GM23338 (cell line): ENCODE measurements at regions not wholly inside any gene's neighbourhood (a gene's known extent, or its start where the extent isn't known, plus 50 kb on each side); places are given as distances from the start of the nearest gene placed in this dataset.

ENCODE experiments used
- ATAC-seq: fragments of 200-7000 bp; cut with Tn5 transposase; 3 replicates; pipeline ENCODE4 v1.9.1; 2020
- DNase-seq: peaks from one replicate; pipeline ENCODE4 v3.0.0-alpha.2; 2015; ENCODE audit warnings: low spot score
- H2AFZ ChIP-seq: fragments of 200-600 bp; sonication (generic); 2 replicates; pipeline ENCODE4 v1.8.0; 2016; ENCODE audit warnings: antibody characterized with exemption, mild to moderate bottlenecking, moderate library complexity
- H3F3A ChIP-seq: fragments of 200-600 bp; sonication (generic); replicated peaks from 2 replicates; pipeline ENCODE4 v1.8.0; 2017; ENCODE audit warnings: antibody characterized with exemption, mixed run types, low read depth
- H3K27ac ChIP-seq: fragments of 200-600 bp; sonication (generic); 2 replicates; pipeline ENCODE4 v1.6.1; 2016; ENCODE audit warnings: low read depth
- H3K27me3 ChIP-seq: fragments of 200-600 bp; sonication (generic); 2 replicates; pipeline ENCODE4 v1.8.0; 2016; ENCODE audit warnings: mild to moderate bottlenecking, mixed run types, moderate library complexity; ENCODE audit not compliant: insufficient read depth
- H3K36me3 ChIP-seq: fragments of 200-600 bp; sonication (generic); 2 replicates; pipeline ENCODE4 v1.8.0; 2016; ENCODE audit warnings: mild to moderate bottlenecking; ENCODE audit not compliant: insufficient read depth
- H3K4me1 ChIP-seq: fragments of 200-600 bp; sonication (generic); 2 replicates; pipeline ENCODE4 v1.8.0; 2016; ENCODE audit warnings: mild to moderate bottlenecking, moderate library complexity; ENCODE audit not compliant: insufficient read depth
- H3K4me2 ChIP-seq: fragments of 200-600 bp; sonication (generic); 2 replicates; pipeline ENCODE4 v1.7.1; 2017; ENCODE audit warnings: mixed run types
- H3K4me3 ChIP-seq: fragments of 200-600 bp; sonication (generic); 2 replicates; pipeline ENCODE4 v1.6.1; 2016; ENCODE audit warnings: mixed run types
- H3K79me2 ChIP-seq: fragments of 200-600 bp; sonication (generic); replicated peaks from 2 replicates; pipeline ENCODE4 v1.8.0; 2017; ENCODE audit warnings: mild to moderate bottlenecking; ENCODE audit not compliant: insufficient read depth
- H3K9me2 ChIP-seq: fragments of 200-600 bp; sonication (generic); 2 replicates; pipeline ENCODE4 v1.8.0; 2017; ENCODE audit not compliant: insufficient read depth
- H4K20me1 ChIP-seq: fragments of 200-600 bp; sonication (generic); replicated peaks from 2 replicates; pipeline ENCODE4 v1.8.0; 2017; ENCODE audit warnings: mild to moderate bottlenecking; ENCODE audit not compliant: insufficient read depth
- H3K27ac Mint-ChIP-seq: 2 replicates; pipeline ENCODE4 v1.8.0; 2020; ENCODE audit warnings: inconsistent platforms, mild to moderate bottlenecking, moderate library complexity, mixed read lengths
- H3K27me3 Mint-ChIP-seq: 3 replicates; pipeline ENCODE4 v1.8.0; 2022; ENCODE audit warnings: low read depth, mild to moderate bottlenecking, moderate library complexity, mixed read lengths, inconsistent platforms; ENCODE audit not compliant: insufficient read depth, poor library complexity
- H3K36me3 Mint-ChIP-seq: 3 replicates; pipeline ENCODE4 v1.8.0; 2021; ENCODE audit warnings: low read depth, mild to moderate bottlenecking, inconsistent platforms, moderate library complexity, mixed read lengths
- H3K4me1 Mint-ChIP-seq: 3 replicates; pipeline ENCODE4 v1.8.0; 2020; ENCODE audit warnings: mild to moderate bottlenecking, inconsistent platforms, mixed read lengths
- H3K4me3 Mint-ChIP-seq: 3 replicates; pipeline ENCODE4 v1.8.0; 2021; ENCODE audit warnings: moderate library complexity, mild to moderate bottlenecking, inconsistent platforms, mixed read lengths
- H3K9me3 Mint-ChIP-seq: 3 replicates; pipeline ENCODE4 v1.8.0; 2020; ENCODE audit warnings: moderate library complexity, mild to moderate bottlenecking, inconsistent platforms, mixed read lengths
- JUNB ChIP-seq: IDR thresholded peaks from one replicate; pipeline ENCODE4 v1.6.1; 2016; ENCODE audit warnings: antibody characterized with exemption; ENCODE audit not compliant: unreplicated experiment
- NANOG ChIP-seq: IDR thresholded peaks from 2 replicates; pipeline ENCODE4 v1.6.1; 2016; ENCODE audit warnings: antibody characterized with exemption, borderline replicate concordance
- POLR2AphosphoS5 ChIP-seq: IDR thresholded peaks from 2 replicates; pipeline ENCODE4 v1.6.1; 2016; ENCODE audit warnings: antibody characterized with exemption, low read depth
- STAT1 ChIP-seq: IDR thresholded peaks from one replicate; pipeline ENCODE4 v1.6.1; 2016; ENCODE audit warnings: antibody characterized with exemption; ENCODE audit not compliant: unreplicated experiment
- ZNF331 ChIP-seq: fragments of 250-450 bp; sonication (Bioruptor Pico); IDR thresholded peaks from 2 replicates; pipeline ENCODE4 v1.5.0; 2020; ENCODE audit warnings: low read depth, mild to moderate bottlenecking, moderate library complexity
- TF ChIP-seq, protein P1 (sequence below): fragments of 250-450 bp; sonication (Bioruptor Pico); IDR thresholded peaks from 2 replicates; pipeline ENCODE4 v1.5.0; 2020; ENCODE audit warnings: mild to moderate bottlenecking, moderate library complexity
- TF ChIP-seq, protein P2 (sequence below), 2 experiments: fragments of 200-600 bp in 1 of 2; sonication (generic) in 1 of 2; conservative IDR thresholded peaks; 2 replicates each; pipeline versions ENCODE4 v1.5.1 to v1.6.1; 2016 to 2017; ENCODE audit warnings: antibody characterized with exemption in 2 of 2, low read depth in 2 of 2, mild to moderate bottlenecking in 2 of 2, moderate library complexity in 1 of 2

DNA sequence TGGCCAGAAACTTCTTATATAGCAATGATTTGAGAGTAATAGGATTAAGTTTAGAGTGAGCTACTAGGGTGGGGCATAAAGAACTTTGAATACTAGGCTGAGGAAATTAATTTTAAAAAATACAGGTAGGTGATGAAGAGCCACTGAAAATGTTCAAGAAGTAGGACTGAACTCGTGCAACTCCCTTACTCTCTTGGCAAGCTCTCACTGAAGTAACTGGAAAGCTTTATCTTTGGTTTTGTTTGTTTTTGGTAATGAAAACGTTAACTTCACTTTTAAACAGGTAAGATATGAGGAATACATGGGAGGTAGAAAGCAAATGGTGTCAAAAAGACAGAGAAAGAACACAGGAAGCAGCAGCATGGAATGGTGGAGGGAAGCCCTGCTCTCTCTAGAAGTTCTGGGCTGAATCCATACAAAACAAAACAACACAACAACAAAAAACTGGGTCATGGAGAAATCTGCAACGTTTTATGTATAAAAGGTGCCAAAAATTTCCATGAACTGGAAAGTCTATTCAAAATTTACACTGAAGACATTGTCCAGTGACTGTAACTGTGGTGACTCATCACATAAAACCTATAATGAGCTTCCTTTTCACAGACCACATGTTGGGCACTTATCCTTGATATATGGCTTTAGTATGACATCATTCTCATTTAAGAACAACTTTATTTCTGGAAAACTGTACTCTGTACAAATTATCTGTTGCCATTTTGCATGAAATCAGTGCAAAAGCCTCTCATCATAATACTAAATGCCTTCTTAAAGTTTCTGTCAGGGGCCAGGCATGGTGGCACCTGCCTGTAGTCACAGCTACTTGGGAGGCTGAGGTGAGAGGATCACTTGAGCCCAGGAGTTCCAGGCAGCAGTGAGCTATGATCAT, 91.2 kb upstream of the CHD1 start (continued):
- TF ChIP-seq, protein P1, sequence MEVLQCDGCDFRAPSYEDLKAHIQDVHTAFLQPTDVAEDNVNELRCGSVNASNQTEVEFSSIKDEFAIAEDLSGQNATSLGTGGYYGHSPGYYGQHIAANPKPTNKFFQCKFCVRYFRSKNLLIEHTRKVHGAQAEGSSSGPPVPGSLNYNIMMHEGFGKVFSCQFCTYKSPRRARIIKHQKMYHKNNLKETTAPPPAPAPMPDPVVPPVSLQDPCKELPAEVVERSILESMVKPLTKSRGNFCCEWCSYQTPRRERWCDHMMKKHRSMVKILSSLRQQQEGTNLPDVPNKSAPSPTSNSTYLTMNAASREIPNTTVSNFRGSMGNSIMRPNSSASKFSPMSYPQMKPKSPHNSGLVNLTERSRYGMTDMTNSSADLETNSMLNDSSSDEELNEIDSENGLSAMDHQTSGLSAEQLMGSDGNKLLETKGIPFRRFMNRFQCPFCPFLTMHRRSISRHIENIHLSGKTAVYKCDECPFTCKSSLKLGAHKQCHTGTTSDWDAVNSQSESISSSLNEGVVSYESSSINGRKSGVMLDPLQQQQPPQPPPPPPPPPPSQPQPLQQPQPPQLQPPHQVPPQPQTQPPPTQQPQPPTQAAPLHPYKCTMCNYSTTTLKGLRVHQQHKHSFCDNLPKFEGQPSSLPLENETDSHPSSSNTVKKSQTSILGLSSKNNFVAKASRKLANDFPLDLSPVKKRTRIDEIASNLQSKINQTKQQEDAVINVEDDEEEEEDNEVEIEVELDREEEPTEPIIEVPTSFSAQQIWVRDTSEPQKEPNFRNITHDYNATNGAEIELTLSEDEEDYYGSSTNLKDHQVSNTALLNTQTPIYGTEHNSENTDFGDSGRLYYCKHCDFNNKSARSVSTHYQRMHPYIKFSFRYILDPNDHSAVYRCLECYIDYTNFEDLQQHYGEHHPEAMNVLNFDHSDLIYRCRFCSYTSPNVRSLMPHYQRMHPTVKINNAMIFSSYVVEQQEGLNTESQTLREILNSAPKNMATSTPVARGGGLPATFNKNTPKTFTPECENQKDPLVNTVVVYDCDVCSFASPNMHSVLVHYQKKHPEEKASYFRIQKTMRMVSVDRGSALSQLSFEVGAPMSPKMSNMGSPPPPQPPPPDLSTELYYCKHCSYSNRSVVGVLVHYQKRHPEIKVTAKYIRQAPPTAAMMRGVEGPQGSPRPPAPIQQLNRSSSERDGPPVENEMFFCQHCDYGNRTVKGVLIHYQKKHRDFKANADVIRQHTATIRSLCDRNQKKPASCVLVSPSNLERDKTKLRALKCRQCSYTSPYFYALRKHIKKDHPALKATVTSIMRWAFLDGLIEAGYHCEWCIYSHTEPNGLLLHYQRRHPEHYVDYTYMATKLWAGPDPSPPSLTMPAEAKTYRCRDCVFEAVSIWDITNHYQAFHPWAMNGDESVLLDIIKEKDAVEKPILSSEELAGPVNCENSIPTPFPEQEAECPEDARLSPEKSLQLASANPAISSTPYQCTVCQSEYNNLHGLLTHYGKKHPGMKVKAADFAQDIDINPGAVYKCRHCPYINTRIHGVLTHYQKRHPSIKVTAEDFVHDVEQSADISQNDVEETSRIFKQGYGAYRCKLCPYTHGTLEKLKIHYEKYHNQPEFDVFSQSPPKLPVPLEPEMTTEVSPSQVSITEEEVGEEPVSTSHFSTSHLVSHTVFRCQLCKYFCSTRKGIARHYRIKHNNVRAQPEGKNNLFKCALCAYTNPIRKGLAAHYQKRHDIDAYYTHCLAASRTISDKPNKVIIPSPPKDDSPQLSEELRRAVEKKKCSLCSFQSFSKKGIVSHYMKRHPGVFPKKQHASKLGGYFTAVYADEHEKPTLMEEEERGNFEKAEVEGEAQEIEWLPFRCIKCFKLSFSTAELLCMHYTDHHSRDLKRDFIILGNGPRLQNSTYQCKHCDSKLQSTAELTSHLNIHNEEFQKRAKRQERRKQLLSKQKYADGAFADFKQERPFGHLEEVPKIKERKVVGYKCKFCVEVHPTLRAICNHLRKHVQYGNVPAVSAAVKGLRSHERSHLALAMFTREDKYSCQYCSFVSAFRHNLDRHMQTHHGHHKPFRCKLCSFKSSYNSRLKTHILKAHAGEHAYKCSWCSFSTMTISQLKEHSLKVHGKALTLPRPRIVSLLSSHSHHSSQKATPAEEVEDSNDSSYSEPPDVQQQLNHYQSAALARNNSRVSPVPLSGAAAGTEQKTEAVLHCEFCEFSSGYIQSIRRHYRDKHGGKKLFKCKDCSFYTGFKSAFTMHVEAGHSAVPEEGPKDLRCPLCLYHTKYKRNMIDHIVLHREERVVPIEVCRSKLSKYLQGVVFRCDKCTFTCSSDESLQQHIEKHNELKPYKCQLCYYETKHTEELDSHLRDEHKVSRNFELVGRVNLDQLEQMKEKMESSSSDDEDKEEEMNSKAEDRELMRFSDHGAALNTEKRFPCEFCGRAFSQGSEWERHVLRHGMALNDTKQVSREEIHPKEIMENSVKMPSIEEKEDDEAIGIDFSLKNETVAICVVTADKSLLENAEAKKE (CRISPR knock-in tag), result no peak
- no peak for TF ChIP-seq NANOG
- TF ChIP-seq ZNF331 (CRISPR knock-in tag), result no peak
- no peak for TF ChIP-seq POLR2AphosphoS5
- no peak for TF ChIP-seq JUNB

DNA sequence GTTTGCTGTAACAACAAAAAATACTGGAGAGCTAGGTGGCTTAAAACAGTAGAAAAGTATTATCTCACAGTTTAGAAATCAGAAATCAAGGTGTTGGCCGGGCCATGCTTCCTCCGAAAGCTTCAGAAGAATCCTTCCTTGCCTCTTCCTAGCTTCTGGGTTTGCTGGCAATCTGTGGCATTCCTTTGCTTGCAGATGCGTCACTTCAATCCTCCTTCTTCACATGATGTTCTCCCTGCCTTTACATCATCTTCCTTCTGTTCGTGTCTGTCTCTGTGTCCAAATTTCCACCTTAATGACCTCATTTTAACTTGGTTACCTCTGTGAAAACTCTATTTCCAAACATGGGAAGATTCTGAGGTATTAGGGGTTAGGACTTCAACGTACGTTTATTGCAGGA, 90.4 kb upstream of the CHD1 start:
- H3K27me3 Mint-ChIP-seq, result peaks cover 2% of the 10 kb centered on the region
- no peak overlapping the region for H3K27ac ChIP-seq

More for the DNA sequence above, 90.4 kb upstream of the CHD1 start:
- H3K27me3 ChIP-seq, result no peaks in the 10 kb centered on the region
- no peaks in the 10 kb centered on the region; the same call in none of the 3 replicates for H3K36me3 Mint-ChIP-seq
- H3F3A ChIP-seq, result no peaks in the 10 kb centered on the region
- H3K4me1 ChIP-seq, result no peaks in the 10 kb centered on the region
- H3K4me3 Mint-ChIP-seq, result no peak overlapping the region
- no peaks in the 10 kb centered on the region for H3K79me2 ChIP-seq
- TF ChIP-seq POLR2AphosphoS5 (no peak), STAT1 (no peak)
- TF ChIP-seq, protein P2, sequence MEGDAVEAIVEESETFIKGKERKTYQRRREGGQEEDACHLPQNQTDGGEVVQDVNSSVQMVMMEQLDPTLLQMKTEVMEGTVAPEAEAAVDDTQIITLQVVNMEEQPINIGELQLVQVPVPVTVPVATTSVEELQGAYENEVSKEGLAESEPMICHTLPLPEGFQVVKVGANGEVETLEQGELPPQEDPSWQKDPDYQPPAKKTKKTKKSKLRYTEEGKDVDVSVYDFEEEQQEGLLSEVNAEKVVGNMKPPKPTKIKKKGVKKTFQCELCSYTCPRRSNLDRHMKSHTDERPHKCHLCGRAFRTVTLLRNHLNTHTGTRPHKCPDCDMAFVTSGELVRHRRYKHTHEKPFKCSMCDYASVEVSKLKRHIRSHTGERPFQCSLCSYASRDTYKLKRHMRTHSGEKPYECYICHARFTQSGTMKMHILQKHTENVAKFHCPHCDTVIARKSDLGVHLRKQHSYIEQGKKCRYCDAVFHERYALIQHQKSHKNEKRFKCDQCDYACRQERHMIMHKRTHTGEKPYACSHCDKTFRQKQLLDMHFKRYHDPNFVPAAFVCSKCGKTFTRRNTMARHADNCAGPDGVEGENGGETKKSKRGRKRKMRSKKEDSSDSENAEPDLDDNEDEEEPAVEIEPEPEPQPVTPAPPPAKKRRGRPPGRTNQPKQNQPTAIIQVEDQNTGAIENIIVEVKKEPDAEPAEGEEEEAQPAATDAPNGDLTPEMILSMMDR (conservative IDR thresholded peaks at IDR 0.05; ENCODE audit: low read depth in 2 of 2), result no peak
- no peak overlapping the region for H3K4me3 ChIP-seq
- H3K9me3 Mint-ChIP-seq, result no peaks in the 10 kb centered on the region; the same call in 1 of the 3 replicates
- H3K4me2 ChIP-seq, result no peak overlapping the region
- no peak for DNase-seq
- no peaks in the 10 kb centered on the region for H3K4me1 Mint-ChIP-seq
- no peaks in the 10 kb centered on the region for H3K9me2 ChIP-seq
- H3K36me3 ChIP-seq, result no peaks in the 10 kb centered on the region; the same call in 1 of the 2 replicates
- no peaks in the 10 kb centered on the region for H4K20me1 ChIP-seq
- H2AFZ ChIP-seq, result no peak overlapping the region
- no peak for ATAC-seq
- no peak overlapping the region for H3K27ac Mint-ChIP-seq
